GM18861 (cell line): ENCODE measurements at regions not wholly inside any gene's neighbourhood (a gene's known extent, or its start where the extent isn't known, plus 50 kb on each side); places are given as distances from the start of the nearest gene placed in this dataset.
"Not testable (repeated sequence)": the region's sequence is repeated elsewhere in the genome, so short reads cannot be mapped to it uniquely, and the experiment has no call there.

ENCODE experiments used
- ATAC-seq: cut with Tn5 transposase; IDR thresholded peaks from one replicate; pipeline ENCODE4 v1.9.1; 2021; ENCODE audit not compliant: unreplicated experiment

DNA sequence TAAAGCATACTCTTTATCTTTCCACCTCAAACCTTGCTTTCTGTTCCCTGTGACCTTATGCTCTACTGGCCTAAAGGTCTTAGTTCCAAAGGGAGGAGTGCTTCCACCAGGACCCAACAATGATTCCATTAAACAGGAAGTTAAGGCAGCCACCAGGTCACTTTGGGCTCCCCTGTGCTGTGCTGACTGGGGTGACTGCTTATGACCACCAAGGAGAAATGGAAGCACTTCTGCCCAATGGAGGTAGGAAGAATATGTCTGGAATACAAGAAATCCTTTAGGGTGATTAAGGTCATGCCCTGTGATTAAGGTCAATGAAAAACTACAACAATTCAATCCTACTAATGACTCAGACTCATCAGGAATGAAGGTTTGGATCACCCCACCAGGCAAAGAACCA is 233.8 kb upstream of the CDH11 start:
- ATAC-seq = no peak

DNA sequence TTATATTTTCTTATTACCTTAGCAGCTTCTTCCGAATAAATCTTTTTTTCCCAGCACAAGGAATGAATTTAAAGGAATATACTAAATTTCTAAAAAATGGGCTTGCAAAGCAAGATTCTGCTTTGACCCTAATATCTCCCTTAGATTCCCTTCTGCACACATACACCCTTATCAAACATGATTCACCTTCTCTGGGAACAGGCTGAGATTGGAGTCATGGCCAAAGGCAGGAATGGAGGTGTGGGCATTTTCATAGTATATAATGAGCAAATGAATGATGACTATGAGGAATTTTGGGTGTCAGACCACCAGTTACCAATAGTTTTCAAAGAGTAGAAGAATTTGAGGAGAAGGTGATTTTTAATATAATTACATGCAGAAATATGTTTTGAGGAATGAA is 231.3 kb upstream of the CDH11 start:
- ATAC-seq = no peak

GRCh38 chr16:65349626-65350025 is 227.8 kb upstream of the CDH11 start:
- ATAC-seq = no peak

DNA sequence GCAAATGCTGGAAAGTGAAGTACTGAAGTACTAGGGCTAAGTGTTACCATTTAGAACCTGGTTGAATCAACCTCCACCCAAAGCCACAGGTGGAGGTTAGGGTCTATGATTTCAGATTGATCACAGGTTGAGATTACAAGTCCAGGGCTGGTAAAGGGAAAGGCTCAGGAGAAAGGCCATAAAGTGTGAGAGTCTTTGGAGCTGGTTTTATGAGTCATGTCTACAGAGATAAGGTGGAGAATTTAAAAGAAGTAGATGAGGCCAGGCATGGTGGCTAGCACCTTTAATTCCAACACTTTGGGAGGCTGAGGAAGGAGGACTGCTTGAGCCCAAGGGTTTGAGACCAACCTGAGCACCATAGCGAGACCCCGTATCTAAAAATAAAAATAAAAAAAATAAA is 221.7 kb upstream of the CDH11 start:
- no peak for ATAC-seq

DNA sequence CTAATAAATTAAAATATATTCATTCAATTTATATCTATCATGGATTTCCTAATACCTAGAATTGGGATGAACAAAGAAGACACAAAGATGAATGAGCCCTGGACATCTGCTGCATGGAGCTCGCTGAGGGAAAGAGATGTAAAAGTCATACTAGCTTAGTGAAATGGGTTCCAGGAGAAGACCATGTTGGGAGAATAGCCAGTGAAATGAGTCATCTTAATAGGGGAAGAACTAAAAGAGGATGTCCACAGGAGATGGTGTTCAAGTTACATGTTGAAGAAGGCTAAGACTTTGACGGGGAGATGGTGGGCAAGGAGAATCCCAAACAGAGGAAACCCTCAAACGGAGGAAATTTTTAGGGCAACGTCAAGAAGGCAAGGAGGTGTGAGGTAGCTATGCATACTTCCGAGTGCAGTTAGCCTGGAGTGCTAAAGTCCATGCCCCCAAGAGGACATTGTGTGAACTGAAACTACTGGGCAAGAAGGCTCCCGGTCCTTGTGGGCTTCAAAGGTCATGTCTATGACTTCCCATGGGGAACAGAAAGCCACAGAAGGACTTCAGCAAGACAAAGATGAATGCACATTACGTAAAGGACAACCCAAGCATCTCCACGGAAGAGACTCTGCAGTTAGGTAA is 220.5 kb upstream of the CDH11 start:
- no peak for ATAC-seq

GRCh38 chr16:65339062-65339461 is 217.2 kb upstream of the CDH11 start:
- ATAC-seq = no peak

- ATAC-seq = no peak
Observed at GRCh38 chr16:65336160-65336559, 214.3 kb upstream of the CDH11 start.

- ATAC-seq = no peak
Observed at GRCh38 chr16:65334081-65334480, 212.2 kb upstream of the CDH11 start.

DNA sequence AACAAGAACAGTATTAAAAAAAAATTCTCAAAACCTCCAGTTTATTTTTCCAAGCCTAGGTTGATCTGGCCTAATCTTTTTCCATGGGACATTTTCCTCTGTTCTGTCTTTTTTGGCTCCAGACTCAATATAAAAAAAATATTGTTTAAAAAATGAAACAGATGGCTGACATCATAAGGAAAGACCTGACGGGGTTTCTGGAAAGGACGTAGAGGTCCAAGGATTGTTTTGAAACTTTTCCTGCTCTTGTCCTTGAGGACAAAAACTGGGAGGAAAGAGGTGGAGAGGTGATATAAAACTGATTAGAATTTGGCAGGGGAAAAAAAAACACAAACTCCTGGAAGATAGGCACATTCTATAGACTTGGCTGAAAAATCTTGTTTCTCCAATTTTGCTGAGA is 211.4 kb upstream of the CDH11 start:
- ATAC-seq = no peak

DNA sequence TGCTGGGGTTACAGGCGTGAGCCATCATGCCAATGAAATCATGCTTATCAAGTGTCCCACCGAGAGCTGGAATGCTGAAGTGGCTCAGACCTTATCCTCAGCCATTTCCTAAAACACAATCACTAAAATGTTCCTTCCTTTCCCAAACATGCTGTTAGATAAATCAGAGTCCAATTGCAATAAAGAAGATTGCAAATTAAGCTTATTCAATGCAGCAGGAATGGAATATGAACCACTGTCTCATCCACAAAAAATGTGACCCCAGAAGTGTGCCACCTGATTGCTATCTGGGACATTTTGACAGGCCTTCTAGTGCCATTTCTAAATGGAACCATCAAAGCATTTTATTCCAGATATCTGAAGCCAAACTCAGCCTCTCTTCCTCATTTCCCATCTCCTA is 205.5 kb upstream of the CDH11 start:
- no peak for ATAC-seq

GRCh38 chr16:65323655-65324237 is 201.9 kb upstream of the CDH11 start:
- ATAC-seq = no peak

- no peak for ATAC-seq
Observed at GRCh38 chr16:65319621-65320231, 197.9 kb upstream of the CDH11 start.

DNA sequence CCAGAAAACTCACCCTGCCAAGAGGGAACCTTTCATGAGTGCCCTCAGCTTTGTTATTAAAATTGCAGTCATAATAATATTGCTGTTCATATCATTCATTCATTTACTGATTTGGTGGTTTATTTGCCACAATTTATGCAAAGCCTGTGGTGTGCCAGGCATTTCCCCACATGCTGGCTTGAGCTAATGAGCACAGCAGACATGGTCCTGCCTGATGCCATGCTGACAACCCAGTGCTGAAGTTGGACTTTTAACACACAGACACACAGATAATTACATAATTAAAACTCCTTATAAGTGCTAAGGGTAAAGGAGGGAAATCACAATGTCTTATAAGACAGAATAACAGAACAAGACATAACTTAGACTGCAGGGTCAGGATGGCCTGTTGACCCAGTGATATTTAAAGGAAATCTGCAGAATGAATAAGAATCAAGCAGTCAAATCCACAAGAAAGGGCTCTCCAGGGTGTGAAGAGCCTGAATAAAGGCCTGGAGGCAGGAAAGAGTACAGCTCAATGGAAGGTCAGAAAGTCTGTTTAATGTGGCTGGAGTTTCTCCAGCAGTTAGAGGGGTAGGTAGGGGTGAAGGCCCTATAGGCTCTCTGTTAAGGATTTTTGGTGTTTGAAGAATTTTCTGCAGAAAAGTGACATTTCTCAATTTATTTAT is 196.9 kb upstream of the CDH11 start:
- no peak for ATAC-seq

- ATAC-seq = no peak
Observed at GRCh38 chr16:65318138-65318537, 196.3 kb upstream of the CDH11 start.

- ATAC-seq = no peak
Observed at GRCh38 chr16:65316808-65317207, 194.9 kb upstream of the CDH11 start.

- no peak for ATAC-seq
Observed at GRCh38 chr16:65315081-65315780, 193.4 kb upstream of the CDH11 start.

- ATAC-seq = no peak
Observed at GRCh38 chr16:65314627-65315008, 192.8 kb upstream of the CDH11 start.

DNA sequence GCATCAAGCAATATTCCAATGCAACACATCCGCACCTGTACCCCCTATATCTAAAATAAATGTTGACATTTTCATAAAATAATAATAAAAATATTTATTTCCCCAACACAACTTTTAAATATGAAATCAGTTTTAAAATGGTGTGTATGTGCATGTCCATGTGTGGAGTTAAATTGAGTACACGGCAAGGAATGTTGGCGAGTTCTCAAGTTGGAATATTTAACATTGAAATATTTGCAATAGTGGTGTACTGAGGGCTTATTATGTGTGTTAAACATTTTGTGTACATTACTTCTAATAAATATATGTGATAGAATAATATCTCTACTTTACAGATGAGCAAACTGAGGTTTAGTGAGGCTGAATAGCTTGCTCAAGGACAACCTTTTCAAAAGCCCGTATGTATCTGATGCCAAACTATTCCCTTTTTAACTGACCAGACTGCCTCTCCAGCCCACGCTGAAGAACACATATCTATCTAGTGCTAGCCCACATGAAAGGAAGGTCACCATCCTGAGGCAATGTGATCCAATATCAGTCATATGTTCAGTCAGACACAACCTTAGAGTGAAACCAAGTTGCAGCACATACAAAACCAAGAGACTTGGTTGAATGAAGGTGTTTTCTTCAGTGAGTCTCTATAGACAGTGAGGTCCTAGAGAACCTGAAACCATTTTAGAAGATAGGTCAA is 192.2 kb upstream of the CDH11 start:
- ATAC-seq = no peak

DNA sequence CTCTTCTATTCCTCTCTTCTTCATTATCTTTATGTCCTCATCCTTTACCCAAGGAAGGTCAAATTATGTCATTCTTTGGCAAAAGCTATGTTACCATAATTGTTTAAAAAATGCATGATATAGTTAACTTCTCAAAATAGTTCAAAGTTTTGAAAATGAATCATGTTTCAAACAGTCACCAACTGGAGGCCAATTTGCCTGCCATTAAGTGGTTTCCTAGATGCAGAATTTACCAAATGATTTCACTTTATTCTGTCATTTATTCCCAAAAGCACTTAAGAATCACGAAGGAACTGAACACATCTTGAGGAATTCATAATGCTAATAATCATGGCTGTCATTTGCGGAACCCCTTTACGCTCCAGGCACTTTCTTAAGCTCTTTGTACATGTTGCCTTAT is 190.9 kb upstream of the CDH11 start:
- no peak for ATAC-seq

DNA sequence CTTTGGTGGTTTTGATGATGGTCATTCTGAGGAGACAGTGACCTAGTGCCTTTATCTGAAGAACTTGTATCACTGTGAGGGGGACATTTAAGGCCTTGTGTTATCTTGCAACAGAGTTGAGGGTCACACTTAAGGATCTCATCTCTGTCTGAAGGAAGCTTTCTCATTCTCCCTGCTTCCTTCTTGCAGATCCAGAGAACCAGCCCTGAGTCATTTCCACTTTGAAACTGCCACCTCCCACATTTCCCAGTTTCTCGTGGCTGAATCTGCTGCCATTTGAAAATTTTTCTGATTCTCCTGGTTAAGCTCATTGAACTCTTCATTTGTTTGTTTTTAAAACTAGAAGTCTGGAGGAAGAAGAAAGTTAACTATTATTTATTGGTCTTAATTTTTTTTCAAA is 190.2 kb upstream of the CDH11 start:
- no peak for ATAC-seq

DNA sequence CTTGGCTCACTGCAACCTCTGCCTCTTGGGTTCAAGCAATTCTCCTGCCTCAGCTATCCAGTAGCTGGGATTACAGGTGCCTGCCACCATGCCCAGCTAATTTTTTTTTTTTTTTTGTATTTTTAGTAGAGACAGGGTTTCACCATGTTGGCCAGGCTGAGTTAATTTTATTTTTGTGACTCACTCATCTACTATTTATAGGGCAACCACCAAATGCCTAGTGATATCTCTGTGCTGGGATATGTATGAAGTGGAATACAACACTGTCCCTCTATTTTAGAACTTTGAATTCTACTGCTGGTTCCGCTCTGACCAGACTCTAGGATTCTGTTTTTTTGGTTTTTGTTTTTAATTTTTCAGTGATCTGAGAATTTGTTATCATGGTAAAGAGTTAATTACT is 188.6 kb upstream of the CDH11 start:
- ATAC-seq = not testable (repeated sequence)
